HG03378 (cell line): ENCODE measurements at regions not wholly inside any gene's neighbourhood (a gene's known extent, or its start where the extent isn't known, plus 50 kb on each side); places are given as distances from the start of the nearest gene placed in this dataset.
"Not testable (repeated sequence)": the region's sequence is repeated elsewhere in the genome, so short reads cannot be mapped to it uniquely, and the experiment has no call there.

Experiments used
- ATAC-seq: cut with Tn5 transposase; IDR thresholded peaks from one replicate; pipeline ENCODE4 v1.9.1; 2021; ENCODE audit warnings: mild to moderate bottlenecking, moderate library complexity; ENCODE audit not compliant: unreplicated experiment

- no peak for ATAC-seq
Observed at GRCh38 chr2:55772109-55772980, 78.7 kb upstream of the PNPT1 start.

- ATAC-seq = no peak
Observed at GRCh38 chr2:55771612-55772011, 78.0 kb upstream of the PNPT1 start.

- no peak for ATAC-seq
Observed at GRCh38 chr2:55768991-55769390, 75.3 kb upstream of the PNPT1 start.

GRCh38 chr2:55766947-55767346 lies 73.3 kb upstream of the PNPT1 start:
- ATAC-seq = no peak

- ATAC-seq = not testable (repeated sequence)
Observed at GRCh38 chr2:55765708-55766107, 72.1 kb upstream of the PNPT1 start.

- no peak for ATAC-seq
Observed at GRCh38 chr2:55763721-55764120, 70.1 kb upstream of the PNPT1 start.

- ATAC-seq = no peak
Observed at GRCh38 chr2:55761526-55761925, 67.9 kb upstream of the PNPT1 start.

- ATAC-seq = no peak
Observed at GRCh38 chr2:55761024-55761423, 67.4 kb upstream of the PNPT1 start.

GRCh38 chr2:55760125-55760524 lies 66.5 kb upstream of the PNPT1 start:
- ATAC-seq = no peak

- ATAC-seq = no peak
Observed at GRCh38 chr2:55759271-55759921, 65.8 kb upstream of the PNPT1 start.

GRCh38 chr2:55751966-55752365 lies 58.3 kb upstream of the PNPT1 start:
- no peak for ATAC-seq

GRCh38 chr2:55743583-55743982 lies 49.9 kb upstream of the PNPT1 start:
- ATAC-seq = no peak
